ENCODE measurements at regions not wholly inside any gene's neighbourhood (a gene's known extent, or its start where the extent isn't known, plus 50 kb on each side); places are given as distances from the start of the nearest gene placed in this dataset.

DNA sequence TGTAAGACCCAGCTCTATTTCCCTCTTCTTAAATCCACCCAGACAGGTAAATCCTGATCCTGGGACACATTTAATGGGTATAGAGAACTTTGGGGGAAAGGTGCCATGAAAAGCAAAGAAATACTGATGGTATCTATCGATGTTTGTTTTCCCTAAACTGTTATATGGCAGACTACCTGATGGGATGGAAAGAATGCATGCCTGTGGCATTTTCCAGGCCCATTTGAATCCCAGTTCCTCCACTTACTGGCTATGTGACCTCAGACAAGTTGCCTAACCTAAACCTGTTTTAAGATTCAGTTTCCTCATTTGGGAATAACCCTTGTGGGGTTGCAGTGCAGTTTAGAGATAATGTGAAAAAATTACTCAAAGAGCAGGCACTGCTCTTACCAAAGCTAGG is 404.5 kb downstream of the FUT8 start:
- TF ChIP-seq CTCF (IDR thresholded peaks at IDR 0.05; ENCODE audit: borderline replicate concordance, extremely low read depth, low read length, poor library complexity, severe bottlenecking) (no peak), EZH2 (IDR thresholded peaks at IDR 0.05; ENCODE audit: borderline replicate concordance, low read depth, low read length, severe bottlenecking) (no peak)
